Trophoblast cell (in vitro differentiated cells and primary cell): ENCODE measurements at regions not wholly inside any gene's neighbourhood (a gene's known extent, or its start where the extent isn't known, plus 50 kb on each side); places are given as distances from the start of the nearest gene placed in this dataset.

Experiments
- DNase-seq, 2 donors: peaks; one replicate each; pipeline ENCODE4 v3.0.0-alpha.2; 2016
- H2AFZ ChIP-seq: 2 replicates; pipeline ENCODE4 v1.6.1; 2013; ENCODE audit warnings: low read length, moderate library complexity, mild to moderate bottlenecking; ENCODE audit not compliant: insufficient read depth, poor library complexity
- H2AK5ac ChIP-seq: 2 replicates; pipeline ENCODE4 v1.6.1; 2013; ENCODE audit warnings: mild to moderate bottlenecking, low read length
- H2BK120ac ChIP-seq: 2 replicates; pipeline ENCODE4 v1.6.1; 2013; ENCODE audit warnings: low read length, mild to moderate bottlenecking, moderate library complexity; ENCODE audit not compliant: insufficient read depth, poor library complexity
- H2BK12ac ChIP-seq: 2 replicates; pipeline ENCODE4 v1.6.1; 2013; ENCODE audit warnings: mild to moderate bottlenecking, low read length, moderate library complexity
- H2BK5ac ChIP-seq: 2 replicates; pipeline ENCODE4 v1.6.1; 2013; ENCODE audit warnings: low read length, low read depth, moderate library complexity, mild to moderate bottlenecking; ENCODE audit not compliant: poor library complexity
- H3K14ac ChIP-seq: 2 replicates; pipeline ENCODE4 v1.6.1; 2013; ENCODE audit warnings: mild to moderate bottlenecking, low read length
- H3K18ac ChIP-seq: 2 replicates; pipeline ENCODE4 v1.6.1; 2013; ENCODE audit warnings: mild to moderate bottlenecking, low read length
- H3K23ac ChIP-seq: 2 replicates; pipeline ENCODE4 v1.6.1; 2013; ENCODE audit warnings: low read length
- H3K27ac ChIP-seq: 2 replicates; pipeline ENCODE4 v1.5.1; 2013; ENCODE audit warnings: low read depth, mild to moderate bottlenecking, inconsistent platforms, low read length, moderate library complexity
- H3K27me3 ChIP-seq: 2 replicates; pipeline ENCODE4 v1.6.1; 2013; ENCODE audit warnings: inconsistent platforms, mild to moderate bottlenecking, low read length, moderate library complexity; ENCODE audit not compliant: insufficient read depth
- H3K36me3 ChIP-seq, 2 experiments: 1 replicate in 1 of 2; 2 replicates in 1 of 2; pipeline ENCODE4 v1.6.1; 2013; ENCODE audit warnings: low read length in 2 of 2, mild to moderate bottlenecking in 2 of 2, moderate library complexity in 1 of 2; ENCODE audit not compliant: insufficient read depth in 2 of 2, control insufficient read depth in 1 of 2
- H3K4ac ChIP-seq: 2 replicates; pipeline ENCODE4 v1.6.1; 2013; ENCODE audit warnings: low read depth, mild to moderate bottlenecking, low read length, moderate library complexity
- H3K4me1 ChIP-seq, 2 experiments: 1 replicate in 1 of 2; 2 replicates in 1 of 2; pipeline ENCODE4 v1.6.1; 2013; ENCODE audit warnings: low read length in 2 of 2, mild to moderate bottlenecking in 2 of 2, moderate library complexity in 1 of 2; ENCODE audit not compliant: insufficient read depth in 2 of 2, control insufficient read depth in 1 of 2
- H3K4me2 ChIP-seq: 2 replicates; pipeline ENCODE4 v1.6.1; 2013; ENCODE audit warnings: inconsistent platforms, mild to moderate bottlenecking, low read length, moderate library complexity
- H3K4me3 ChIP-seq: 2 replicates; pipeline ENCODE4 v1.5.1; 2013; ENCODE audit warnings: mild to moderate bottlenecking, low read depth, low read length, inconsistent platforms
- H3K79me1 ChIP-seq: one replicate; pipeline ENCODE4 v1.6.1; 2013; ENCODE audit warnings: low read length
- H3K79me2 ChIP-seq: 2 replicates; pipeline ENCODE4 v1.6.1; 2013; ENCODE audit warnings: low read length, mild to moderate bottlenecking; ENCODE audit not compliant: control insufficient read depth, insufficient read depth, poor library complexity
- H3K9ac ChIP-seq: 2 replicates; pipeline ENCODE4 v1.6.1; 2013; ENCODE audit warnings: mild to moderate bottlenecking, low read length
- H3K9me3 ChIP-seq: 2 replicates; pipeline ENCODE4 v1.6.1; 2013; ENCODE audit warnings: low read depth, mild to moderate bottlenecking, control low read depth, inconsistent platforms, low read length; ENCODE audit not compliant: insufficient read depth
- H4K12ac ChIP-seq: 2 replicates; pipeline ENCODE4 v1.6.1; 2013; ENCODE audit warnings: low read depth, mild to moderate bottlenecking, low read length, moderate library complexity
- H4K8ac ChIP-seq: 2 replicates; pipeline ENCODE4 v1.6.1; 2013; ENCODE audit warnings: low read depth, mild to moderate bottlenecking, low read length, moderate library complexity
- H4K91ac ChIP-seq: one replicate; pipeline ENCODE4 v1.6.1; 2013; ENCODE audit warnings: low read depth, mild to moderate bottlenecking, low read length, moderate library complexity
- WGBS: extraction: QIAGEN DNeasy Blood & Tissue Kit; methylation state at CpG from one replicate; pipeline ENCODE4 v1.1.7; 2013; ENCODE audit warnings: missing lambda C conversion rate; ENCODE audit not compliant: insufficient read length, insufficient coverage; ENCODE audit errors: extremely low coverage; 5-methylcytosine and 5-hydroxymethylcytosine counted together

GRCh38 chr6:105765239-105765638, 320.9 kb upstream of the PRDM1 start:
- Histone ChIP-seq H3K9me3 (no peaks in the 10 kb centered on the region), H2BK120ac (no peak overlapping the region), H3K27me3 (no peaks in the 10 kb centered on the region), H2AFZ (no peak overlapping the region), H4K8ac (no peak overlapping the region), H3K18ac (no peak overlapping the region), H3K79me2 (no peaks in the 10 kb centered on the region), H4K91ac (no peak overlapping the region), H3K36me3 (no peaks in the 10 kb centered on the region), H3K14ac (no peak overlapping the region), H3K4me1 (no peaks in the 10 kb centered on the region), H2BK12ac (no peak overlapping the region), H3K4me3 (no peak overlapping the region), H3K9ac (no peak overlapping the region), H2BK5ac (no peak overlapping the region), H3K79me1 (no peaks in the 10 kb centered on the region), H4K12ac (no peak overlapping the region), H3K27ac (no peak overlapping the region), H3K23ac (no peak overlapping the region), H2AK5ac (no peak overlapping the region), H3K4ac (no peak overlapping the region), H3K4me2 (no peak overlapping the region)
- no peak for DNase-seq

- no peak overlapping the region for H3K14ac ChIP-seq
- H3K9ac ChIP-seq, result no peak overlapping the region
- no peak overlapping the region for H3K18ac ChIP-seq
- no peak overlapping the region for H4K12ac ChIP-seq
- H3K27me3 ChIP-seq, result no peaks in the 10 kb centered on the region
- H3K4ac ChIP-seq, result no peak overlapping the region
- no peaks in the 10 kb centered on the region for H3K4me1 ChIP-seq
- no peak for DNase-seq
- no peak overlapping the region for H3K23ac ChIP-seq
- no peaks in the 10 kb centered on the region for H3K36me3 ChIP-seq
- H3K79me1 ChIP-seq, result no peaks in the 10 kb centered on the region
- no CpG with 5 or more reads among the region's 1 CpG for WGBS
- H3K4me3 ChIP-seq, result no peak overlapping the region
- no peak overlapping the region for H2BK120ac ChIP-seq
- no peak overlapping the region for H2AK5ac ChIP-seq
- H3K9me3 ChIP-seq, result no peaks in the 10 kb centered on the region
- H3K4me2 ChIP-seq, result no peak overlapping the region
- H4K91ac ChIP-seq, result no peak overlapping the region
- H2BK12ac ChIP-seq, result no peak overlapping the region
- no peak overlapping the region for H2BK5ac ChIP-seq
- no peak overlapping the region for H3K27ac ChIP-seq
- H4K8ac ChIP-seq, result no peak overlapping the region
- H2AFZ ChIP-seq, result no peak overlapping the region
- H3K79me2 ChIP-seq, result no peaks in the 10 kb centered on the region
These were observed 321.8 kb upstream of the PRDM1 start for GRCh38 chr6:105764315-105764714.

GRCh38 chr6:105763866-105764265, 322.3 kb upstream of the PRDM1 start:
- WGBS, result no CpG with 5 or more reads among the region's 2 CpGs
- Histone ChIP-seq H3K14ac (no peak overlapping the region), H4K8ac (no peak overlapping the region), H3K18ac (no peak overlapping the region), H3K4me3 (no peak overlapping the region), H3K27ac (no peak overlapping the region), H4K12ac (no peak overlapping the region), H3K27me3 (no peaks in the 10 kb centered on the region), H3K9ac (no peak overlapping the region), H3K36me3 (no peaks in the 10 kb centered on the region), H4K91ac (no peak overlapping the region), H2AFZ (no peak overlapping the region), H2BK5ac (no peak overlapping the region), H2BK120ac (no peak overlapping the region), H3K79me1 (no peaks in the 10 kb centered on the region), H2BK12ac (no peak overlapping the region), H3K4ac (no peak overlapping the region), H2AK5ac (no peak overlapping the region), H3K23ac (no peak overlapping the region), H3K4me1 (peaks cover 0 to 3% of the 10 kb centered on the region in 2 experiments), H3K4me2 (no peak overlapping the region), H3K79me2 (no peaks in the 10 kb centered on the region), H3K9me3 (no peaks in the 10 kb centered on the region)
- DNase-seq, result no peak

GRCh38 chr6:105760746-105761145, 325.4 kb upstream of the PRDM1 start:
- DNase-seq, result no peak
- no peak overlapping the region for H2AFZ ChIP-seq
- WGBS, result no CpG with 5 or more reads among the region's 3 CpGs
- H2AK5ac ChIP-seq, result no peak overlapping the region
- H3K9me3 ChIP-seq, result no peaks in the 10 kb centered on the region
- H3K79me2 ChIP-seq, result no peaks in the 10 kb centered on the region
- no peak overlapping the region for H3K9ac ChIP-seq
- no peaks in the 10 kb centered on the region for H3K27me3 ChIP-seq
- H3K36me3 ChIP-seq, result no peaks in the 10 kb centered on the region
- no peak overlapping the region for H4K91ac ChIP-seq
- no peak overlapping the region for H3K4me2 ChIP-seq
- H3K23ac ChIP-seq, result no peak overlapping the region
- H3K27ac ChIP-seq, result no peak overlapping the region
- no peak overlapping the region for H3K4ac ChIP-seq
- no peak overlapping the region for H2BK5ac ChIP-seq
- no peak overlapping the region for H2BK12ac ChIP-seq
- no peak overlapping the region for H3K4me3 ChIP-seq
- no peak overlapping the region for H4K12ac ChIP-seq
- H4K8ac ChIP-seq, result no peak overlapping the region
- H3K18ac ChIP-seq, result no peak overlapping the region
- peaks cover 0 to 3% of the 10 kb centered on the region in 2 experiments for H3K4me1 ChIP-seq
- H3K79me1 ChIP-seq, result no peaks in the 10 kb centered on the region
- H2BK120ac ChIP-seq, result no peak overlapping the region
- no peak overlapping the region for H3K14ac ChIP-seq
